ENCODE measurements at regions not wholly inside any gene's neighbourhood (a gene's known extent, or its start where the extent isn't known, plus 50 kb on each side); places are given as distances from the start of the nearest gene placed in this dataset.

- no peak for DNase-seq
These were observed 99.6 kb upstream of the SCG2 start for GRCh38 chr2:223701761-223702160.

- DNase-seq: no peak
These were observed 98.1 kb upstream of the SCG2 start for GRCh38 chr2:223700221-223700620.

DNA sequence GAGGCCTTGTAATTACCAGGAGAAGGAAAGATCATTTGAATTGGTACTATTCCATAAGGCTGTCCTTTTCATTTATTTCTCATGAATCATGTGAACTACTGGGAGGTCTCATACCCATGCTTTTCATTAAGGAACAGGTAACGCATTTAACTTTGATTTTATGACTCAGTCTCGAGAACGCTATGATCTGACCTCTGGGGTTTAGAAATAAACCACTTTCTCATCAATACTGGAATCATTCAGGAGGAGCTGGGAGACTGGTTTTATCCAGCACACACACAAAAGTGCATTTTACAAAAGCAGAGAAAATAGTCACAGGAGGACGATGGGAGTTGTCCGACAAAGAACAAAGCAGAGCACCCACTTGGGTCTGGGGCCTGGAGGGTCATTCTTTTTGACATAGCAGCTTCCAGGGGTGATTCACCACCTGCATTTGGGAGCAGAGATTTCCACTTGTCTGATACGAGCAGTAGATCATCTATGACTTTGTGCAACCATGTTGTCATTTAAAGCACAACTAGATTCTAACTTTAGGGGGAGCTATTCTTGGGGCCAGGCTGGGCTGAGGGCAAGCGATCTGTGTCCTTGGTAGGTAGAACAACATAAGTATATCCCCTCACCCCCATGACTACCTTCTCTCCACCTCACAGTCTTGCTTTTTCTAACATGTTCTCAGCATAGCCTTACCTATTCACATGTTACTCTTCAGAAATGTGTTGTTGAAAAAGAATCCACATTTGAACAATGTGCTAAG lies 95.9 kb upstream of the SCG2 start:
- no peak for DNase-seq

DNA sequence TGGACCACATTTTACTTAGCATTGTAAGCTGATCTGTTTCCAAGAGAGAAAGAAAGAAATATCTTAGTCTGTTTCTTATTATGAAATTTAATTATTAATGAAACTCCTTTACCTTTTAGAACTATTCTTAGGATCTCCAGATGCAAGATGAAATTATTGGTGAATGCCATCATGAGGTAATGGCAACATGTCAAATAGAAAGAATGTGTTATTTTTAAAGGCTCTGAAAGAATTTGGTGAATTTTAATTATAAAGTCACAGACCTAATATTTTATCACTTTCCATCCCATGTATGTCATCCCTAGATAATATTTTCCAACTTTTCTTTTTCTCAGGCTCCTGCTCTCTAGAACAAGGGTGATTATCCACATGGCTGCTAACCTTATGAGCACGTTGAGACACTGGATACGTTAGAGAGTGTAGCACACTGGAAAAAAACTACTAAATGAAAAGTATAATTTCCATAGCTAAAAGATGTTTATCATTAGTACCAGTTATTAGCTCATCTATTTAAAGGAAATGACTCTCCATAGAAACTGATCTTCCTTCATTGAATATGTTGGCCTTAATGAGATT lies 95.2 kb upstream of the SCG2 start:
- DNase-seq: no peak

GRCh38 chr2:223696719-223697118 lies 94.6 kb upstream of the SCG2 start:
- no peak for DNase-seq

DNA sequence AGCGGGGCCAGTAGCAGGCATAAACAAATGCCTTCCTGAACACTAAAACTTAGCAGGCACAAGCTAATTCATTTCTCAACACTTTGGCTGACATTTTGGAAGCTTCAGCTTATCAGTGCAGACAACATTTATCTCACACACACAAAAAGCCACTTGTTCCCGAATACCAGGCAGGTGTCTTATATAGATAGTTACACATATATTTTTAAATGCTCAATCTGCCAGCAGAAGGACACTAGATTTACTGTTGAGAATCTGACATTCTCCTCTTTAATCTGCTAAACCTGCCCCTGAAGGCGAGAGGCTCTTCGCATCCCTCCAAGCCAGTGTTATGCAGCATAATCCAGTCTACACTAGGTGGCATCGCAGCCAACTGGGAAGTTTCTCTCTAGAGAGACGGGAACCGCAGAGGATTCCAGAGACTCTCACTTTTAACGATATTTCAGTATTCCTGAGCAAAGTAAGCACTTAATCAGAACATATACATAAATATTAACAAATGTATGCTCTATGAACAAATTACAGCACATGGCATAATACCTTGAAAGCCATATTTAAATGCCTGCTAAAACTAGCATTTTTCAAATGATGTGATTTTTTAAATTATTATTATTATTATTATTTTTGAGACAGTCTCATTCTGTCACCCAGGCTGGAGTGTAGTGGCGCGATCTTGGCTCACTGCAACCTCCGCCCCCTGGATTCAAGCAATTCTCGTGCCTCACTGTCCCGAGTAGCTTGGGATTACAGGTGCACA lies 90.2 kb upstream of the SCG2 start:
- peak; percentile 32 to 57 (median 43) for DNase-seq

DNA sequence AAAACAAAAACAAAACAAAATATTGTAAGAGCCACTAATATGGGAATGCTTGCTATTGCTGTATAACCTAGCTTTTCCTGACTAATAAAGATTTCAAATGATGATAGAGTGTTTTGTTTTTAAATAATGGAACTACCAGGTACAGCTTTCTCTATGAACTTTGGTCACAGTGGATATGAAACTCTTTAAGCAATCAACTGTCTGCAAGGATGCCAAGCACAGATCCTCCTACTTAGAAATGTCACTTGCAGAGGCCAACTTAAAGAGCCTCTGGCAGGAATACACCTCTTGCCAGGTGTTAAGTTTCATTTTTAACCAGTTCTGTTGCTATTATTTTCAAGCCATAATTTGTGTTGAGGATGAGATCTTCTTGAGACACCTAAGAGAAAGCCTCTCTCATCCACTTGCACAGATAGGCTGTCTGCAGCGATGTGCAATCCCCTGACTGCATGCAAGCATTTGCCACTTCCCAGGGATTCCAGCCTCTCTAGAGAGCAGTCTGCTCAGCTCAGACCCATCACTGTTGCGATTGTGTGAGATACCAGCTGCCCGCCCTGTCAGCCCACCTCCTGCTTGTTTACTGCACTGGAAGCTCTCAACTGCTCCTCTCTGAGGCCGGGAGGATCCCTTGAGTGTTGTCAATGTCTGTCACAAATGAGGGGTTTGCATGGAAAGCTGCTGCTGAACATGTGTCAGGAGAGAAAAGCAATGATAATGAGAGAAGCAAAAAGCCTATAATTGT lies 86.1 kb upstream of the SCG2 start:
- DNase-seq: no peak

- DNase-seq: no peak
These were observed 79.0 kb upstream of the SCG2 start for GRCh38 chr2:223681125-223681524.

GRCh38 chr2:223674998-223675609 lies 72.9 kb upstream of the SCG2 start:
- DNase-seq: peak in 3 of 4 experiments; percentile 7 to 14 (median 9)

DNA sequence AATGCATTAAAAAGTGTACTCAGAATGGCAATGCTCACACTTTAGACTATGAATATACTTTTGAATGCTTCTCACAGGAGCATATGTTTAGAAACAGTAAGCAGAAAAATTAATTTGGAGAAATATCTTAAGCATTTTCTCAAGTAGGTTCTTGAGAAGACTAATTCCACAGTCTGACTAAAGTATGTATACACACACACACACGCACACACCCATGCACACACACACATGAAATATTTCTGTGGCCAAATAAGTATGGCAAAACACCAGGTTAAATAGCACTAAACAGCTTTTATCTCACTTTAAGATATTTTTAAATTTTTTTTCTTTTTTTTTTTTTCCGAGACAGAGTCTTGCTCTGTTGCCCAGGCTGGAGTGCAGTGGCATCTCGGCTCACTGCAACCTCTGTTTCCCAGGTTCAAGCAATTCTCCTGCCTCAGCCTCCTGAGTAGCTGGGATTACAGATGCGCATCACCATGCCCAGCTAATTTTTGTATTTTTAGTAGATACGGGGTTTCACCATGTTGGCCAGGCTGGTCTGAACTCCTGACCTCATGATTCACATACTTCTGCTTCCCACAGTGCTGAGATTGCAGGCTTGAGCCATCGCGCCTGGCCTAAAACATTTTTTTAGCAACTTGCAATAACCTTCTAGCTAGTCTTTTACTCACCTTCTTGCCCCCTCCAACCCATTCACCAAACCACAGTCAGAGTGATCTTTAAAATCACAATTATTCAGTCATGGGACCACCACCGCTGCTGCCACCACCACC lies 67.5 kb upstream of the SCG2 start:
- peak; percentile 15 to 45 (median 32) for DNase-seq

DNA sequence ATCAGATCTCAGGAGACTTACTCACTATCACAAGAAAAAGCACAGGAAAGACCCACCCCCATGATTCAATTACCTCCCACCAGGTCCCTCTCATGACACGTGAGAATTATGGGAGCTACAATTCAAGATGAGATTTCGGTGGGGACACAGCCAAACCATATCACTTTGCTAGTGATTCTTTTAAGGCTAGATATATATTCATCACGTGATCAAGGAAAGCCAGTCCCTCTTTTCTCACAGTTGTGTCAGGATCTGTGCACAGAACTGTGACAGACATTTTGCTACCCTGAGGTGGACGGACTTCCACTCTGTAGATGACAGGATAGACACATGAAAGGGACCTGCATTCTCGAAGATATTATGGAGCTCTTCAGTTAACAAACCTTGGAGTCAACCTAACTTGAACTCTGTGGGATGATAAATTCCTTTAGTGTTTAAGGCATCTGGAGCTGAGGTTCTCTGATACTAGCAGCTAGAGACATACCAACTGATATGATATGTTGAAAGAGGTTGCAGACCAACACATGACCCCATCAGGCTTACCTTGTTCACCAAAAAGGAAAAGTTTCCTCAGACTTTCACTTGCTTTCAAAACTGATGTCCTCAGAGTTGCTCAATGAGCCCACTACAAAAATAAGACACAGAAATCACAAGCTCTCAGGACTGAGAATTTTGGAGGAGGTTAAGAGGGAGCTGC lies 66.3 kb upstream of the SCG2 start:
- no peak for DNase-seq

DNA sequence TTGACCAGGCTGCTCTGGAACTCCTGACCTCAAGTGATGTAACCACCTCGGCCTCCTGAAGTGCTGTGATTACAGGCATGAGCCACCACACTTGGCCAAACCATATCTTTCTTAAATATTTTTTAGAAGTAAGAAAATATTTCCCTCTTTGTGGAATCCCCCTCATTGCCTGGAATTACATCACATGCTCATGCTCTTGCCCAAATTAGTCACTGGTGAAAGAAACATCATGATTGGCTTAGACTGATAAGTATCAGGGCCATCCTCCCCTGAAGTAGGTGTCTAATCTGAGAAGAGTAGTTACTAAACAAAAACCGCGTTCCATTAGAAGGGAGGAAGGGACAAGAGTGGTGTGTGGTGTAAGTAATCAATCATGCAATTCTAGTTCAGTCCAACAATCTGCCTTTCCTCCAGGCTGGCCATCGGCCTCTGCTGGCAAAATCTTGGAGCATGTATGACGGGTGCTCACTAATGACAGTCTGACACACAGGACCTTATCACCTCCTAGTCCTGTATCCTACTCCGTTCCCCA lies 52.3 kb upstream of the SCG2 start:
- no peak for DNase-seq

- no peak for DNase-seq
These were observed 50.7 kb upstream of the SCG2 start for GRCh38 chr2:223652902-223653301.

DNA sequence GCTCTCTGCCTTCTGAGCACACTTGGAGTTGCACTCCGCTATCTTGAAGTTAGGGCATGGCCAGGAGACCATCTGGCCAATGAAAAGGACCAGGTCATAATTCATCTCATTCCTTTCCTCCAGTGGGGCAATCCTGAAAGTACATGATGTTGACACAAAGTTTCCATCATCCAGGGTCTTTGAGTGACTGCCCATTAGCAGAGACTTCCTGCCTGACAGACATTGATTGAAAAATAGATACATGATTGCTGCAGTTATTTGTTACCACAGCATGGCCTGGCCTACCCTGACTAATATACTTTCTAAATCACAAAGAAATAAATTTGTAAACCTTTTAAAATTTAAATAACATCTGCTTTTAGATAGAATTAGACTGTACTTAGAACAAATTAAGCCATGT lies 50.0 kb upstream of the SCG2 start:
- DNase-seq: no peak
